HCT116 (cell line): ENCODE measurements at regions not wholly inside any gene's neighbourhood (a gene's known extent, or its start where the extent isn't known, plus 50 kb on each side); places are given as distances from the start of the nearest gene placed in this dataset.

Experiments used
- ATAC-seq: fragments of 200-7000 bp; cut with Tn5 transposase; 2 replicates; pipeline ENCODE4 v1.9.1; 2020; ENCODE audit warnings: mild to moderate bottlenecking, moderate library complexity
- BruUV-seq: library from RNA; stranded (reverse); fragments of 400-500 nt; replicated peaks from 2 replicates; lab custom pipeline; 2021; lab: Mats Ljungman, UMichigan
- CTCF ChIA-PET: fragments of 300-600 bp; sonication (Branson Sonifier 250); formaldehyde crosslinking; loops from one replicate; lab custom pipeline; 2021; ENCODE audit warnings: antibody characterized with exemption; lab: Charles Lee
- POLR2A ChIA-PET: fragments of 300-600, 350-600 bp; sonication (Branson Sonifier 250); formaldehyde crosslinking; loops from one replicate; lab custom pipeline; 2021; ENCODE audit warnings: antibody characterized with exemption; lab: Charles Lee
- RAD21 ChIA-PET, 2 experiments: fragments of 300-600 bp; sonication (Branson Sonifier 250); formaldehyde crosslinking; loops; one replicate each; lab custom pipeline; 2023; ENCODE audit warnings: low total read pairs in 2 of 2; ENCODE audit not compliant: uncharacterized antibody in 2 of 2, unreplicated experiment in 2 of 2, low non-redundant PET in 1 of 2; lab: Charles Lee
- DNase-seq: peaks from one replicate; pipeline ENCODE4 v3.0.0-alpha.2; 2010; ENCODE audit warnings: low read depth, low spot score
- H2AFZ ChIP-seq: fragments of 200-600 bp; shearing (Covaris generic), sonication (generic); 2 replicates; pipeline ENCODE4 v1.6.1; 2017; ENCODE audit warnings: low read depth, mixed run types, mixed read lengths, antibody characterized with exemption, low read length; ENCODE audit not compliant: poor library complexity, severe bottlenecking
- H3K27ac ChIP-seq: 2 replicates; pipeline ENCODE4 v1.5.1; 2012; ENCODE audit warnings: low read depth, low read length
- H3K27me3 ChIP-seq: fragments of 200-600 bp; sonication (generic); 2 replicates; pipeline ENCODE4 v1.6.1; 2016; ENCODE audit warnings: mixed run types, low read length, mixed read lengths; ENCODE audit not compliant: insufficient read depth
- H3K36me3 ChIP-seq, 2 experiments: fragments of 200-500 bp in 1 of 2; fragments of 200-600 bp in 1 of 2; sonication (Bioruptor generic) in 1 of 2; sonication (generic) in 1 of 2; 2 replicates each; pipeline versions ENCODE4 v1.5.1 to v1.6.1; 2014 to 2016; ENCODE audit warnings: low read length in 2 of 2, inconsistent platforms in 1 of 2, mixed read lengths in 1 of 2, mixed run types in 1 of 2; ENCODE audit not compliant: insufficient read depth in 2 of 2, control insufficient read depth in 1 of 2
- H3K4me1 ChIP-seq, 2 experiments: fragments of 200-600 bp in 1 of 2; sonication (generic) in 1 of 2; 2 replicates each; pipeline versions ENCODE4 v1.5.1 to v1.6.1; 2012 to 2017; ENCODE audit warnings: low read length in 2 of 2, inconsistent platforms in 1 of 2, mild to moderate bottlenecking in 1 of 2, mixed read lengths in 1 of 2, mixed run types in 1 of 2, moderate library complexity in 1 of 2; ENCODE audit not compliant: insufficient read depth in 2 of 2, control insufficient read depth in 1 of 2
- H3K4me2 ChIP-seq: fragments of 200-600 bp; sonication (generic); 2 replicates; pipeline ENCODE4 v1.6.1; 2017; ENCODE audit warnings: mixed run types, low read length, mixed read lengths
- H3K4me3 ChIP-seq, 2 experiments: fragments of 200-600 bp in 1 of 2; sonication (generic) in 1 of 2; replicated peaks in 1 of 2; 2 replicates each; pipeline ENCODE4 v1.5.1; 2011 to 2016; ENCODE audit warnings: low read length in 2 of 2, control low read depth in 1 of 2, low read depth in 1 of 2, mild to moderate bottlenecking in 1 of 2, mixed read lengths in 1 of 2, mixed run types in 1 of 2
- H3K79me2 ChIP-seq: fragments of 200-600 bp; sonication (generic); 2 replicates; pipeline ENCODE4 v1.6.1; 2017; ENCODE audit warnings: mild to moderate bottlenecking, mixed run types, low read length, moderate library complexity, mixed read lengths; ENCODE audit not compliant: insufficient read depth
- H3K9ac ChIP-seq: fragments of 200-600 bp; sonication (generic); 2 replicates; pipeline ENCODE4 v1.6.1; 2016; ENCODE audit warnings: low read length, mixed read lengths
- H3K9me2 ChIP-seq: fragments of 200-600 bp; sonication (generic), shearing (Covaris generic); 2 replicates; pipeline ENCODE4 v1.6.1; 2017; ENCODE audit warnings: mixed run types, mild to moderate bottlenecking, moderate library complexity; ENCODE audit not compliant: insufficient read depth
- H3K9me3 ChIP-seq, 2 experiments: fragments of 200-500 bp in 1 of 2; fragments of 200-600 bp in 1 of 2; sonication (Bioruptor generic) in 1 of 2; sonication (generic) in 1 of 2; 2 replicates each; pipeline ENCODE4 v1.6.1; 2014 to 2017; ENCODE audit warnings: low read length in 2 of 2, mixed read lengths in 2 of 2, inconsistent platforms in 1 of 2, low read depth in 1 of 2, mild to moderate bottlenecking in 1 of 2, mixed run types in 1 of 2, moderate library complexity in 1 of 2; ENCODE audit not compliant: control insufficient read depth in 1 of 2, insufficient read depth in 1 of 2
- H4K20me1 ChIP-seq: fragments of 200-600 bp; sonication (generic), shearing (Covaris generic); 2 replicates; pipeline ENCODE4 v1.6.1; 2017; ENCODE audit warnings: mixed run types, mild to moderate bottlenecking, moderate library complexity; ENCODE audit not compliant: insufficient read depth
- CBX3 ChIP-seq: IDR thresholded peaks from 2 replicates; pipeline ENCODE4 v1.6.1; 2012; ENCODE audit warnings: low read depth
- EGR1 ChIP-seq: IDR thresholded peaks from 2 replicates; pipeline ENCODE4 v1.6.1; 2012; ENCODE audit warnings: low read depth
- ELF1 ChIP-seq: IDR thresholded peaks from 2 replicates; pipeline ENCODE4 v1.6.1; 2012; ENCODE audit warnings: low read depth, borderline replicate concordance
- FOSL1 ChIP-seq: IDR thresholded peaks from 2 replicates; pipeline ENCODE4 v1.6.1; 2012; ENCODE audit warnings: low read depth
- JUND ChIP-seq: IDR thresholded peaks from 2 replicates; pipeline ENCODE4 v1.6.1; 2012
- POLR2AphosphoS5 ChIP-seq: IDR thresholded peaks from 2 replicates; pipeline ENCODE4 v1.6.1; 2011; ENCODE audit warnings: mild to moderate bottlenecking, low read depth, low read length, moderate library complexity
- RAD21 ChIP-seq: IDR thresholded peaks from 2 replicates; pipeline ENCODE4 v1.6.1; 2012; ENCODE audit warnings: low read depth, mild to moderate bottlenecking
- SIN3A ChIP-seq: IDR thresholded peaks from 2 replicates; pipeline ENCODE4 v1.6.1; 2012; ENCODE audit warnings: low read depth
- TCF7L2 ChIP-seq: IDR thresholded peaks from 2 replicates; pipeline ENCODE4 v1.7.0; 2011; ENCODE audit warnings: borderline replicate concordance, inconsistent platforms; ENCODE audit not compliant: insufficient read depth, insufficient read length; ENCODE audit errors: extremely low read depth
- ZNF274 ChIP-seq: fragments of 200-500 bp; sonication (Bioruptor generic); IDR thresholded peaks from 2 replicates; pipeline ENCODE4 v1.6.1; 2014; ENCODE audit warnings: mild to moderate bottlenecking, low read depth, low read length, inconsistent platforms
- intact Hi-C: fragments of 100-400 bp; cut with micrococcal nuclease; formaldehyde crosslinking; loops from 2 replicates; pipeline ENCODE4 v1.10.0; 2022
- TF ChIP-seq, protein P1 (sequence below): IDR thresholded peaks from 2 replicates; pipeline ENCODE4 v1.6.1; 2012
- TF ChIP-seq, protein P2 (sequence below), 3 experiments: fragments of 200-600 bp in 1 of 3; sonication (generic) in 1 of 3; IDR thresholded peaks in 2 of 3; conservative IDR thresholded peaks in 1 of 3; 2 replicates each; pipeline ENCODE4 v1.5.1; 2012 to 2017; ENCODE audit warnings: low read depth in 2 of 3, low read length in 2 of 3, antibody characterized with exemption in 1 of 3, borderline replicate concordance in 1 of 3, control low read depth in 1 of 3, mild to moderate bottlenecking in 1 of 3, mixed read lengths in 1 of 3, mixed run types in 1 of 3, moderate library complexity in 1 of 3; ENCODE audit not compliant: insufficient read depth in 1 of 3
- TF ChIP-seq, protein P3 (sequence below): IDR thresholded peaks from 2 replicates; pipeline ENCODE4 v1.6.1; 2012; ENCODE audit warnings: low read depth
- TF ChIP-seq, protein P4 (sequence below): IDR thresholded peaks from 2 replicates; pipeline ENCODE4 v1.6.1; 2012
- TF ChIP-seq, protein P5 (sequence below): IDR thresholded peaks from 2 replicates; pipeline ENCODE4 v1.6.1; 2011; ENCODE audit warnings: mild to moderate bottlenecking, low read length, moderate library complexity; ENCODE audit not compliant: insufficient replicate concordance; ENCODE audit errors: extremely low read depth

DNA sequence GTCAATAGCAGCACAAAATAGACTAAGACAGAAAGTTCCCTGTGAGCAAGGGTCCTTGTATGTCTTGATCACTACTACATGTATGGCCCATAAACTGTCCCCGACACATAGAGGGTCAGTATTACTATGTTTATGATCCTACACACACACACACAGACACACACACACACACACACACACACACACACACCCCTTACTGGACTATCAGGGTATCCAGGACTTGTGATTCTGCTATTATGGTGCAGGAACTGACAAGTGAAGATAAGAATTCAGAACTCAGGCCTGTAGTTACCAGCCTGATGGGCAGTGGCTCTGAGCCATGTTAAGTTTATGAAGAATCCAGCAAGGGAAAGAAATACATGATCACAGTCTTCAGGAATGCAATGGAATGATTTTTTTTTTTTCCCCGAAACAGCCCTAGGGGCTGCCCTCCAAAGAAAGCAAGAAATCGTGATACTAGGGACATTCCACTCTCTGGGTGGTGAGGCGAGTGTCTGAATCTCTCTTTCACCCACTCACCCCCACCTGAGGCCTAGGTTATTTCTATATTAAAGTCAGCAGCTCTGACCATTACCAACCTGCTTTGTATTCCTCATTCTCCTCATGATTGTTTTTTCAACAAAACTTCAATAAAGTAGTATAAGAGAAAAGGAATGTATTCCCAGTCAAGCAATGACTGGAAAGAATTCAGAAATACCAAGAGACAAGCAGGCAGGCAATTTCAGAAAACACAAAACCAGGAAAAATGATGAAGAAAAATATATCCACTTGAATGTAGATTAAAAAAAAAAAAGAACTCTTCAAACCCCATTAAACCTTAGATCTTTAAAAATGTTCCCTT is 105.8 kb downstream of the AVPR1A start:
- H4K20me1 ChIP-seq = no peaks in the 10 kb centered on the region
- H3K79me2 ChIP-seq = no peaks in the 10 kb centered on the region
- no peak overlapping the region for H2AFZ ChIP-seq
- H3K4me1 ChIP-seq = no peaks in the 10 kb centered on the region
- H3K27me3 ChIP-seq = no peaks in the 10 kb centered on the region
- POLR2A ChIA-PET = no interaction called here
- DNase-seq (no peak), ATAC-seq (no peak)
- RAD21 ChIA-PET = no interaction called here
- no peak for TF ChIP-seq JUND
- no peak for TF ChIP-seq EGR1
- TF ChIP-seq ZNF274 = no peak
- TF ChIP-seq, protein P1, sequence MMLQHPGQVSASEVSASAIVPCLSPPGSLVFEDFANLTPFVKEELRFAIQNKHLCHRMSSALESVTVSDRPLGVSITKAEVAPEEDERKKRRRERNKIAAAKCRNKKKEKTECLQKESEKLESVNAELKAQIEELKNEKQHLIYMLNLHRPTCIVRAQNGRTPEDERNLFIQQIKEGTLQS = no peak
- TF ChIP-seq POLR2AphosphoS5 = no peak
- TF ChIP-seq, protein P2, sequence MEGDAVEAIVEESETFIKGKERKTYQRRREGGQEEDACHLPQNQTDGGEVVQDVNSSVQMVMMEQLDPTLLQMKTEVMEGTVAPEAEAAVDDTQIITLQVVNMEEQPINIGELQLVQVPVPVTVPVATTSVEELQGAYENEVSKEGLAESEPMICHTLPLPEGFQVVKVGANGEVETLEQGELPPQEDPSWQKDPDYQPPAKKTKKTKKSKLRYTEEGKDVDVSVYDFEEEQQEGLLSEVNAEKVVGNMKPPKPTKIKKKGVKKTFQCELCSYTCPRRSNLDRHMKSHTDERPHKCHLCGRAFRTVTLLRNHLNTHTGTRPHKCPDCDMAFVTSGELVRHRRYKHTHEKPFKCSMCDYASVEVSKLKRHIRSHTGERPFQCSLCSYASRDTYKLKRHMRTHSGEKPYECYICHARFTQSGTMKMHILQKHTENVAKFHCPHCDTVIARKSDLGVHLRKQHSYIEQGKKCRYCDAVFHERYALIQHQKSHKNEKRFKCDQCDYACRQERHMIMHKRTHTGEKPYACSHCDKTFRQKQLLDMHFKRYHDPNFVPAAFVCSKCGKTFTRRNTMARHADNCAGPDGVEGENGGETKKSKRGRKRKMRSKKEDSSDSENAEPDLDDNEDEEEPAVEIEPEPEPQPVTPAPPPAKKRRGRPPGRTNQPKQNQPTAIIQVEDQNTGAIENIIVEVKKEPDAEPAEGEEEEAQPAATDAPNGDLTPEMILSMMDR (IDR thresholded peaks at IDR 0.05 in 2 of 3, conservative IDR thresholded peaks at IDR 0.05 in 1 of 3; ENCODE audit: borderline replicate concordance in 1 of 3, insufficient read depth in 1 of 3, low read depth in 2 of 3, low read length in 2 of 3) = no peak
- TF ChIP-seq SIN3A = no peak
- no peak for TF ChIP-seq TCF7L2
- TF ChIP-seq, protein P3, sequence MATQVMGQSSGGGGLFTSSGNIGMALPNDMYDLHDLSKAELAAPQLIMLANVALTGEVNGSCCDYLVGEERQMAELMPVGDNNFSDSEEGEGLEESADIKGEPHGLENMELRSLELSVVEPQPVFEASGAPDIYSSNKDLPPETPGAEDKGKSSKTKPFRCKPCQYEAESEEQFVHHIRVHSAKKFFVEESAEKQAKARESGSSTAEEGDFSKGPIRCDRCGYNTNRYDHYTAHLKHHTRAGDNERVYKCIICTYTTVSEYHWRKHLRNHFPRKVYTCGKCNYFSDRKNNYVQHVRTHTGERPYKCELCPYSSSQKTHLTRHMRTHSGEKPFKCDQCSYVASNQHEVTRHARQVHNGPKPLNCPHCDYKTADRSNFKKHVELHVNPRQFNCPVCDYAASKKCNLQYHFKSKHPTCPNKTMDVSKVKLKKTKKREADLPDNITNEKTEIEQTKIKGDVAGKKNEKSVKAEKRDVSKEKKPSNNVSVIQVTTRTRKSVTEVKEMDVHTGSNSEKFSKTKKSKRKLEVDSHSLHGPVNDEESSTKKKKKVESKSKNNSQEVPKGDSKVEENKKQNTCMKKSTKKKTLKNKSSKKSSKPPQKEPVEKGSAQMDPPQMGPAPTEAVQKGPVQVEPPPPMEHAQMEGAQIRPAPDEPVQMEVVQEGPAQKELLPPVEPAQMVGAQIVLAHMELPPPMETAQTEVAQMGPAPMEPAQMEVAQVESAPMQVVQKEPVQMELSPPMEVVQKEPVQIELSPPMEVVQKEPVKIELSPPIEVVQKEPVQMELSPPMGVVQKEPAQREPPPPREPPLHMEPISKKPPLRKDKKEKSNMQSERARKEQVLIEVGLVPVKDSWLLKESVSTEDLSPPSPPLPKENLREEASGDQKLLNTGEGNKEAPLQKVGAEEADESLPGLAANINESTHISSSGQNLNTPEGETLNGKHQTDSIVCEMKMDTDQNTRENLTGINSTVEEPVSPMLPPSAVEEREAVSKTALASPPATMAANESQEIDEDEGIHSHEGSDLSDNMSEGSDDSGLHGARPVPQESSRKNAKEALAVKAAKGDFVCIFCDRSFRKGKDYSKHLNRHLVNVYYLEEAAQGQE = no peak
- TF ChIP-seq, protein P4, sequence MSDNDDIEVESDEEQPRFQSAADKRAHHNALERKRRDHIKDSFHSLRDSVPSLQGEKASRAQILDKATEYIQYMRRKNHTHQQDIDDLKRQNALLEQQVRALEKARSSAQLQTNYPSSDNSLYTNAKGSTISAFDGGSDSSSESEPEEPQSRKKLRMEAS = no peak
- TF ChIP-seq FOSL1 = no peak
- no peak for TF ChIP-seq RAD21
- no peak for TF ChIP-seq CBX3
- TF ChIP-seq ELF1 = no peak
- TF ChIP-seq, protein P5, sequence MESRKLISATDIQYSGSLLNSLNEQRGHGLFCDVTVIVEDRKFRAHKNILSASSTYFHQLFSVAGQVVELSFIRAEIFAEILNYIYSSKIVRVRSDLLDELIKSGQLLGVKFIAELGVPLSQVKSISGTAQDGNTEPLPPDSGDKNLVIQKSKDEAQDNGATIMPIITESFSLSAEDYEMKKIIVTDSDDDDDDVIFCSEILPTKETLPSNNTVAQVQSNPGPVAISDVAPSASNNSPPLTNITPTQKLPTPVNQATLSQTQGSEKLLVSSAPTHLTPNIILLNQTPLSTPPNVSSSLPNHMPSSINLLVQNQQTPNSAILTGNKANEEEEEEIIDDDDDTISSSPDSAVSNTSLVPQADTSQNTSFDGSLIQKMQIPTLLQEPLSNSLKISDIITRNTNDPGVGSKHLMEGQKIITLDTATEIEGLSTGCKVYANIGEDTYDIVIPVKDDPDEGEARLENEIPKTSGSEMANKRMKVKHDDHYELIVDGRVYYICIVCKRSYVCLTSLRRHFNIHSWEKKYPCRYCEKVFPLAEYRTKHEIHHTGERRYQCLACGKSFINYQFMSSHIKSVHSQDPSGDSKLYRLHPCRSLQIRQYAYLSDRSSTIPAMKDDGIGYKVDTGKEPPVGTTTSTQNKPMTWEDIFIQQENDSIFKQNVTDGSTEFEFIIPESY = no peak
- no peak overlapping the region for H3K4me2 ChIP-seq
- no peaks in the 10 kb centered on the region for H3K36me3 ChIP-seq
- CTCF ChIA-PET = no interaction called here
- H3K4me3 ChIP-seq = no peak overlapping the region
- intact Hi-C loops = no loop called here
- H3K9me3 ChIP-seq = no peaks in the 10 kb centered on the region
- no peak overlapping the region for H3K9ac ChIP-seq
- BruUV-seq = no TSS peak
- no peak overlapping the region for H3K27ac ChIP-seq
- no peaks in the 10 kb centered on the region for H3K9me2 ChIP-seq
